Stimulated activated CD4-positive, alpha-beta T cell treated with anti-CD3 and anti-CD28 coated beads, Interleukin-4, amount 100 ng/mL, for 4 hours (primary cell): ENCODE measurements at regions not wholly inside any gene's neighbourhood (a gene's known extent, or its start where the extent isn't known, plus 50 kb on each side); places are given as distances from the start of the nearest gene placed in this dataset.
"Not testable (repeated sequence)": the region's sequence is repeated elsewhere in the genome, so short reads cannot be mapped to it uniquely, and the experiment has no call there.

Experiments used
- DNase-seq, 2 experiments: peaks; one replicate each; pipeline ENCODE4 v3.0.0-alpha.2; 2020

- no peak for DNase-seq
These were observed 649.7 kb upstream of the GJE1 start for GRCh38 chr6:141482796-141483597.

DNA sequence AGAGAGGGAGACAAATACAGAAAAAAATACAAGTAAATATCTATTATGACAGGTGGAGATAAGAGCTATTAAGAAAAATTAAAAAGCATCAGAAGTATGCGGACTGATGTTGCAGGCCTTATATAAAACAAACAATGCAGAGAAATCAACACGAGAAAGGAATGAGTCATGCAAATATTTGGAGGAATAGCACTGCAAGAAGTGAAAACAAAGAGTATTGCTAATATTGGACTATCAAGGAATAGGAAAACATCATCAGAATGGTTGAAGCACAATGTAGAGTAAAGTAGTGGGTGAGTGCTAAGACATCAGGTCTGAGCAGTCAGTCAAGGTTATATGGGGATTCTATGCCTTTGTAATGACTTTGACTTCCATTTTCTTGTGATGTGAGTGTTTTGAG lies 657.5 kb upstream of the GJE1 start:
- no peak for DNase-seq

DNA sequence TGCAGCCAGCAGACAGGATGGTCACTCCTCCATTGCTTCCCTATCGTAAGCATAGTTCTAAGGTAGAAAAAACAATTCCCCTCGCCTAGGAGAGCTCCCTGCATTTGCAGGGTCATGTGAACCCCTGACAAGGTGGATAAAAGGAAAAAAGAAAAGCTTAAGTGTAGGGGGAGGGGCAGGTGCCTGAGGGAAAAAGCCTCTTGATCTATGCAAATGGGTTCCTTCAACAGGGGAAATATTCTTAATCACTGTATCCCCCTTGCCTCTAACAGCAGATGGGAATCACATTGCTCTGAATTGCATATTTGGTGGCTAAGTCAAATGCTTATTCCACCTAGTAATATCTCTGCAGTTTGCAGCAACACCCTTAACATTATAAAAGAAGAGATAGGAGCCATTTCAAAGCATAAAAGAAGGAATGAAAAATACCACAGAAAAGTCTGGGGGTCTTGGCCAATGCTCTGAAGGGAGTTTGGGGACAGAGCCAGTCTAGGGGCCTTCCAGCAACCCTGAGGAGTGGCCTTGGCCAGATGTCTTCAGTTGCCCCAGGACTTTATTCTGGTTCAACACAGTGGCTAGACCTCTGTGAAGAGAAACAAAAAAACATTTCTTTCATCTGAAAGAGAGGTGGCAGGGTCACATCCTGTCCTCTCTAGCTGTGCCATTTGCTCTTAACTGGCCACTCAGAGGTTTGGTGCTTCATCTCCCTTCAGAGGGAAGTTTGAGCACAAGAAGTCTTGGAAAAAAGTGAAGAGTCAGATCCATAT lies 660.4 kb upstream of the GJE1 start:
- DNase-seq: no peak

DNA sequence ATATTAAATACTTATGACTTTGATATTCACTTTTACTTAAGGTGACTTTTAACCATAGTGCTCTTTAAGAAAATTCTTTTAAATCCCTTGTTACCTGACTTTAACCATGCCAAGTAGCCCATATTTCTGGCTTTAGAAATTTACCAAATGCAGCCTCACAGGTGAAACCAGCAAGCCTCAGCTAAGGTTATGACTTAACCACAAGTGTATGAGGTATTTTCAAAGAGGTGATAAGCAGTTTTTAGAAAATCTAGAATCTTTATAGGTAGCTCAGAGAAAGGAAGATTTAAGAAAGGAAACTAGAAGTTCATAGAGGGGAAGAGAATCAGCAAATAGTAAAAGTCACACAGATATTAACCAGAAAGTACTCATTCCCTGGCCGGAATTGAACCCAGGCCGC lies 661.9 kb upstream of the GJE1 start:
- no peak for DNase-seq

GRCh38 chr6:141467881-141468280 lies 664.8 kb upstream of the GJE1 start:
- no peak for DNase-seq

DNA sequence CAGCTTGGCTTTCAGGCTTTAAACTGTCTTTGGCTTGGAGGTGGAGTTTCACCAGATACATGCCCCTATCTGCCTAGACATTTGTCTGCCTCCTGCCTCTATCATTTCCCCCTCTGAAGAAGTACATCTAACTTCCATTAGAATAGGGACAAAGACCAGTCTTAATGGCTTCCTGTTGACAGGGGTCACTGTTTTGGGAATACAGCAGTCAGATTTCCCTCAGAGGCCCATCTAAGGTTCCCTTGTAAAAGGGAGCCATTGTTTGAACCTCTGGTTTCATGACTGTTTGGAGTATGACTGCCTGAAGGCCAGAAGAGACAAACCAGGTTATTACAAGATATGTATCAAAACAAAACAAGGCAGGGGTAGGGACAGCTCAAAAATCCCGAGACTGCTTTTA lies 665.7 kb upstream of the GJE1 start:
- DNase-seq: no peak

GRCh38 chr6:141464896-141465295 lies 667.8 kb upstream of the GJE1 start:
- DNase-seq: no peak

- DNase-seq: no peak
These were observed 668.2 kb upstream of the GJE1 start for GRCh38 chr6:141464490-141464889.

DNA sequence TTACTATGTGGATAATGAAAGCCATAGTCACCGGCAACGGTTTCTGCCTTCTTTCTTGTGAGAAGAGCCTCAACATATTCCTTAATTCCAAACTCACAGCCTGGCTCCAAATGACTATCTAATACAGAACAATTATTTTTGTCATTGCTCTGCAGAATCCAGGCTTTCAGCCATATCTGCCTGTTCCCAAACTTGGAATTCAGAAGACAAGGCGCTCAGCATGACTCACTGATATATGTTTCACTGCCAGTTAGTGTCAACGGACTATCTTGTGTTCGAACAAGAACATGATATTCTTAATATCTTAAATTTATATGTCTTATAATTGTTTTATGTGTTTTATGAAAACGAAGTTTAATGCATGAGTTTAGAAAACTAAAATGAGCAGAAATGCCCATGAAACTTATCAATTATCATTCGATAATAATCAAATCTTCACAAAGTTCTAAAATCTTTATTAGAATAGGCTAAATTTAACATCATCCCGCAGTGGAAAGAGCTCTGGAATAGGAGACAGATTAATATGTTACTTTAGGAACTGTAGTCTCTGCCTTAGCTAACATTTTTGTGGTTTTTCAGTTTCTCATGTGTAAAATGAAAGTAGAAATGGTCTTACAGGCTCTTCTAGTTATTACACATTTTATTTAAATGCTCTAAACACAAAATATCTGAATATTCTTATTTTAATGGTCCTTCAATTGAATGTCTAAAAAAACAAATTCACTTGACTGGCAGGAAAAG lies 669.3 kb upstream of the GJE1 start:
- no peak for DNase-seq

DNA sequence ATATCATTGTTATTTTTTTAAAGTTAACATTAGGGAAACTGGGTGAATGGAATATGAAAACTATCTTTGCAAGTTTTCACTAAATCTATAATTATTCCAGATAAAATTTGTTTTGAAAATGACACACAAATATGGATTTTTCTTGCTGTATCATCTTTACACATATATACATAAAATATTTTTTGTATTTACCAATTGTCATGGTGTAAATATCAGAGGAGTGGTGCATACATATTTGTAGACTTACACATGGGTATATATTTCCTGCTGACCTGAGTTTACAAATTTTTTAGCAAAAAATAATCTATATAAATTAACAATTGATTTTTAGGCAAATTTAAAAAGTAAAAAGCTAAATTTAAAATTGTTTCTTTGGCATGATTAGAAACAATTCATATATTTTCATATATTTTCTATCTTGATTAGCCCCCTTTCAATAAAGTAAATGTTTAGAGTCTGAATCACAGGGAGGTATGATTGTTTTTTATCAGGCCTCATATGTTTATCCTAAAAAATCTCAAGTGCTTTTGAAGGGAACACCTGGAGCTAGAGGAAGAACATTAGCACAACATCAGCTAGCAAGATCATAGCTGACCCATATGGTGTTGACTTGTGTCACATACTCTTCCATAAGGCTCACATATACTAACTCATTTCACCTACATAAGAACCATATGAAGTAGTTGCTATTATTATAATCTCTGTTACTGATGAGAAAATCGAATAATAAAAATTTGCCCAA lies 671.8 kb upstream of the GJE1 start:
- DNase-seq: no peak

- not testable (repeated sequence) for DNase-seq
These were observed 672.5 kb upstream of the GJE1 start for GRCh38 chr6:141460245-141460644.

- not testable (repeated sequence) for DNase-seq
These were observed 674.7 kb upstream of the GJE1 start for GRCh38 chr6:141457984-141458383.

- DNase-seq: no peak
These were observed 680.4 kb upstream of the GJE1 start for GRCh38 chr6:141452354-141452686.

DNA sequence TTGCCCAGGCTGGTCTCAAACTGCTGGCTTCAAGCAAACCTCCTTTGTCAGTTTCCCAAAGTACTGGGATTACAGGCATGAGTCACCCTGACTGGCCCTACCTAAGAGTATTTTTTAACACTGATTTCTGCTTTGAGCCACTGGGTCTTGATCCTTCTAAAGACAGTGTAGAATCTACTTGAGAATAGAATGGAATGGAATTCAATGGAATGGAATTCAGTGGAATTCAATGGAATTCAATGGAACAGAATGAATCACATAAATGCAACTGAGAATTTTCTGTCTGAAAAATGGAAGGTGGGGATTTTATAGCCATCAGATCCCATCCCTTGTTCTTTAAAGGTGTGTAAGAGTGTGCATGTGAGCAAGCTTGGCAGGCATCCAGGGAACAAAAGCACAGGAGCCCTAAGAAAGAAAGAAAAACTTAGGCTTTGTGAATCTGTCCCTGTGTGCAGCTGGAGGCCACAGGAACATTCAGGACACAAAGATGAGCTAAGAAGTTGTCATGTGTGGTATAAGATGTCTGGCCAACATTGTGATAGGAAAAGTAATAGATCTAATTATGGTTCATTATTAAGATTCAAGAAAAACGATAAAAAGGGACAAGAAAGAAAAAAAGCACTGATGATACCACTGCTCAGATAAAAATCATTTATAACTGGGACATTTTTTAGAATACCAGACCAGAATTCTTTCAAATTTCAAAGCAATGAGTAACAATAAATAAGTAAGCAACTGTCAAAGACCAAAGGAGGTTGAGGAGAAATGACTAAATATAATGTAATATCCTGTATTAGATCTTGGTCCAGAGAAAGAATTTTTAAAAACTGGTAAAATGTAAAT lies 681.0 kb upstream of the GJE1 start:
- DNase-seq: no peak

DNA sequence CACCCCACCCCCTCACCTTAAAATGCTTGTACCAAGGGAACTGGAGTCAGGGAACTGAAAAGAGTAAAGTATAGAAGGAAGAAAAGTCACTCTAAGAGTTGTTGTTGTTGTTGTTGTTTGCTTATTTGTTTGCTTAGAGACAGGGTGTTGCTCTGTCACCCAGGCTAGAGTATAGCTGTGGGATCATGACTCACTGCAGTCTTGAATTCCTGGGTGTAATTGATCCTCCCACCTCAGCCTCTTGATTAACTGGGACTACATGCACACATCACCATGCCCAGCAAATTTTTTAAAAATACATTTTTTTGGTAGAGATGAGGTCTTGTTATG lies 681.6 kb upstream of the GJE1 start:
- no peak for DNase-seq

DNA sequence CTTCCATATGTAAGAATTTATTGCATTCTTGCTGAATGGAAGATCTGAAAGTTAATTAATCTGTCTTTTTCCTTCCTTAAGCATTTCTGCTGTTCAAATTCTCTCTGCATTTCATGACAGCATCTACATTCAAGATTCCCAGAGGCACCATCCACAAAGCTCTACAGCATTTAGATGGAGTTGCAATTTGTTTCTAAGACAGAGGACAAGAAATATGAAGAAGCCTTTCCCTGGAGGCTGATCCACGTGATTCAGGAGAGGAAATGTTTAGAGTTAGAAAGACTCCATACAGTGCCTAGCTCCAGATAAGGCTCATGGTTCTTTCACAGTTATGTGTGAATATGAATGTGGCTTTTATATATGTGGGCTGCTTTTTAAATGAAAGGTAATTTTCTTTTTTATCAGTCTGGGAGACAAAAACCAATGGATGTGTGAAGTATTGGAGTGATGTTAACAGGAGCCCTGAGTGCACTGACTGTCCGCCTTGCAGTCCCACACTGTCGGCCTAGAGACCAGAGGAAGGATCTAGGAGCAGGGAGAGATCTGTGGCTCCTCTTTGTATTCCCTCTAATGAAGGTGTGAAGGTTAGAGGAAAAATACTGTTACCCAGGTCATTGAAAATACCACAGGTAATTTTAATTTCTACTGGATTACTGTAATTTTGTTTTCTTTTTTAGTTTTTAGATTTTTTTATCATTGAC lies 686.6 kb upstream of the GJE1 start:
- DNase-seq: no peak

- no peak for DNase-seq
These were observed 688.9 kb upstream of the GJE1 start for GRCh38 chr6:141443668-141444289.

DNA sequence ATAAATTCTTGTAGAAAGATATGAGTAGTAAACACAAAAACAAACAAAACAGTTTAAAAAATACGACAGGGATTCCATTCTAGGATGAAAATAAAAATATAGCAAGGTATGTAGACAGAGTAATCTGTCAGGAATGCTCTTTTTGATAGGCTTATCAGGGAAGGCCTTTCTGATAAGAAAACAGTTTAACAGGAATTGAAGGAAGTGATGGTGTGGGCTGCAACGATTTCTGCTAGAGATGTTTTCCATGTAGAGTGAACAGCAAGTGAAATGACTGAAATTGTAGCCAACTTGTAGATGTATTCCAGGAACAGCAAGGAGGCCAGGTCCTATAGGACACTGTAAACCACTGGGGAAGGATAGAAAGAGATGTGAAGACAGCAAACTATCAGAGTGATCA lies 689.7 kb upstream of the GJE1 start:
- DNase-seq: no peak

GRCh38 chr6:141439513-141439912 lies 693.2 kb upstream of the GJE1 start:
- DNase-seq: no peak

DNA sequence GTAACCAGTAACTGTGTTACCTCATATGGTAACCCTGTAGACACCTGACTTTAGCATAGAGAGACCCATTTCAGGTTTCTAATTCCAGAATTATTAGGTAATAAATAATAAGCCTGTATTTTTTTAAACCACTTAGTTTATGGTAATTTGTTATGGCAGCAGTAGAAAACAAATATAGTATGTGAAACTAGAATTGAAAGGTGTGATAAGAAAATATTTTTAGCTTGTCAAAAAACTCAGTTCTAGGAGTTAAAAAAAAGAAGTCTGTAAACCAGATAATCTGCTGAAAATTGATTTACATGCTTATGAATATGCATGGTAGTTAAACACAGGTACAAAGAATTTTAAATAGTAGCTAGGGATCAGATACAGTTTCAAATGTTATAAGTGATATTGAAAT lies 695.0 kb upstream of the GJE1 start:
- DNase-seq: no peak

GRCh38 chr6:141437011-141437410 lies 695.7 kb upstream of the GJE1 start:
- DNase-seq: no peak
